ENCODE measurements at regions not wholly inside any gene's neighbourhood (a gene's known extent, or its start where the extent isn't known, plus 50 kb on each side); places are given as distances from the start of the nearest gene placed in this dataset.

DNA sequence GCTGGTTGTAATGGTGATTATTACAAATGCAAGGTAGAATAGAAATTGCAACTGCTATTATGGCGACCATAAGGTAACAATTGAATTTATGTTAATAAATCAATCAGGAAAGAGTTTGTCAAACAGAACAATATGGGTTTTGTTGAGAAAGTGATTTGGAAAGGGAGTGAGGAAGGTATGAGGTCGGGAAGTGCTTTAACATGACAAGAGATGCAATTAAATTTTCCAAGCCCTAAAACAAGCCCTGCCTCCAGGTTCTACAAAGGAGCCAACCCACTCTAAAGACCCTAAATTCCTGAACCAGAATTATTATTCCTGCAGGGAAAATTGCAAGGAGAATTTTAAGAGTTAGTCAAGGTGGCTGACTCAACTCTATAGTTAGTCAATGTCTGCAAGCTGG is 363.7 kb downstream of the BMPER start:
- Mint-ChIP-seq H3K4me3 (no peak overlapping the region), H3K36me3 (no peaks in the 10 kb centered on the region)
- TF ChIP-seq, protein P1, sequence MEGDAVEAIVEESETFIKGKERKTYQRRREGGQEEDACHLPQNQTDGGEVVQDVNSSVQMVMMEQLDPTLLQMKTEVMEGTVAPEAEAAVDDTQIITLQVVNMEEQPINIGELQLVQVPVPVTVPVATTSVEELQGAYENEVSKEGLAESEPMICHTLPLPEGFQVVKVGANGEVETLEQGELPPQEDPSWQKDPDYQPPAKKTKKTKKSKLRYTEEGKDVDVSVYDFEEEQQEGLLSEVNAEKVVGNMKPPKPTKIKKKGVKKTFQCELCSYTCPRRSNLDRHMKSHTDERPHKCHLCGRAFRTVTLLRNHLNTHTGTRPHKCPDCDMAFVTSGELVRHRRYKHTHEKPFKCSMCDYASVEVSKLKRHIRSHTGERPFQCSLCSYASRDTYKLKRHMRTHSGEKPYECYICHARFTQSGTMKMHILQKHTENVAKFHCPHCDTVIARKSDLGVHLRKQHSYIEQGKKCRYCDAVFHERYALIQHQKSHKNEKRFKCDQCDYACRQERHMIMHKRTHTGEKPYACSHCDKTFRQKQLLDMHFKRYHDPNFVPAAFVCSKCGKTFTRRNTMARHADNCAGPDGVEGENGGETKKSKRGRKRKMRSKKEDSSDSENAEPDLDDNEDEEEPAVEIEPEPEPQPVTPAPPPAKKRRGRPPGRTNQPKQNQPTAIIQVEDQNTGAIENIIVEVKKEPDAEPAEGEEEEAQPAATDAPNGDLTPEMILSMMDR (IDR thresholded peaks at IDR 0.05; ENCODE audit: unreplicated experiment): no peak

DNA sequence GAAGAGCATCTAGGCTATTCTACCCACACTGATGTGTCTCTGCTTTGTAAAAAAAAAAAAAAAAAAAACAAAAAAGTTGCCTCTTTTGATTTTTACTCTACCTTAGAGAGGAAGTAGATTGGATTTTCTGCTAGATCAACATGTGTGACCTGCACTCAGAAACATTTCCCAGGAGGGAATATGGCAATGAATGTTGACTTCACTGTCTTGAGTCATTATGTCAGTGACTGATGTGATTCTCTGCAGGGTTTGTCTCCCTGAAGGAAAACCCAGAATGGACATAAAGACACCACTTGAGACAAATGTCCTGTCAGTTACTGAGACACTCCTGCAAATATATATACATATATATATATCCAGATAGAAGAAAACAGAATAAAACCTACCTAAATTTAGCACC is 370.3 kb downstream of the BMPER start:
- Mint-ChIP-seq H3K27me3 (ENCODE audit: low read depth) (no peaks in the 10 kb centered on the region), H3K27ac (no peak overlapping the region), H3K36me3 (no peaks in the 10 kb centered on the region), H3K4me1 (no peaks in the 10 kb centered on the region), H3K9me3 (no peaks in the 10 kb centered on the region), H3K4me3 (no peak overlapping the region)
- TF ChIP-seq, protein P1 (IDR thresholded peaks at IDR 0.05; ENCODE audit: unreplicated experiment): no peak
- no peak for DNase-seq (ENCODE audit: low spot score in 2 of 2, unreplicated experiment in 2 of 2)

More for the DNA sequence above, 363.7 kb downstream of the BMPER start:
- DNase-seq (ENCODE audit: low spot score in 2 of 2, unreplicated experiment in 2 of 2): no peak
- Mint-ChIP-seq H3K27ac (no peak overlapping the region), H3K9me3 (no peaks in the 10 kb centered on the region), H3K4me1 (no peaks in the 10 kb centered on the region), H3K27me3 (ENCODE audit: low read depth) (no peaks in the 10 kb centered on the region)

DNA sequence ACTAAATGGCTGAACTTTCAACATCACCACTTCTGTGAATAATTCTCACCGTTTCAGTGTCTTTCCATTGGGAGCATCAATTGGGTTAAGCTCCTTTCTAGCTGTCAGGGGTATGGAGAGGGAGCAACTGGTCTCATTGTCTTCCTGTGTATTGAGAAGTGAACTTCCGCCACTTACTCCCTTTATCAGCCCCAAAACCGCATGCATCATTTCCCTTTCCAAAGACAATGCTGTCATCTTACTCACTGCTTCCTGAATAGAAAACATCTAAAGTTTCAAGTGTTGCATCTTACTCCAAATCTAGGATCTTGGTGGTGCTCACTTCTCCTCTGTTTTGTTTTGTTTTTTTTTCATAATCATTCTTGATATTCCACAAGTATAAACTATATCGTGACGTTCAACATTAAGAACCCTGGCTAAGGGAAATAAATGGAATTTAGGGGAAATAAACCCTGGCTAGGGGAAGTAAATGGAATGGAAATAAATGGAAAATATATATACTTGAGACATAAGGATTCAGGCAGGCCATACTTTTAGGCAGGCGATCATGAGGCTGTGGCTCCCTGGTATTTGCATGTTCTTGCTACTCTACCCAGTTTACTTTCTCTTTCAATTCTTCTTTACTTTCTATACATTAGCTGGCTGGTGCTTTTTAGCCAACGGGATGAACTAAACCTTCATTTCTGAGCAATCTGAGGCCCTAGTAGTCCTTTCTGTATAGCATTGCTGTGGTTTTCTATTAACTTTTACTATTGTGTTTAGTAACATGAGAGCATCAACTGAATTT is 371.9 kb downstream of the BMPER start:
- Mint-ChIP-seq H3K4me1 (no peaks in the 10 kb centered on the region), H3K36me3 (peaks cover 2% of the 10 kb centered on the region), H3K9me3 (peaks cover 7% of the 10 kb centered on the region), H3K27ac (no peak overlapping the region), H3K4me3 (no peak overlapping the region), H3K27me3 (ENCODE audit: low read depth) (no peaks in the 10 kb centered on the region)
- no peak for DNase-seq (ENCODE audit: low spot score in 2 of 2, unreplicated experiment in 2 of 2)
- TF ChIP-seq, protein P1 (IDR thresholded peaks at IDR 0.05; ENCODE audit: unreplicated experiment): no peak

DNA sequence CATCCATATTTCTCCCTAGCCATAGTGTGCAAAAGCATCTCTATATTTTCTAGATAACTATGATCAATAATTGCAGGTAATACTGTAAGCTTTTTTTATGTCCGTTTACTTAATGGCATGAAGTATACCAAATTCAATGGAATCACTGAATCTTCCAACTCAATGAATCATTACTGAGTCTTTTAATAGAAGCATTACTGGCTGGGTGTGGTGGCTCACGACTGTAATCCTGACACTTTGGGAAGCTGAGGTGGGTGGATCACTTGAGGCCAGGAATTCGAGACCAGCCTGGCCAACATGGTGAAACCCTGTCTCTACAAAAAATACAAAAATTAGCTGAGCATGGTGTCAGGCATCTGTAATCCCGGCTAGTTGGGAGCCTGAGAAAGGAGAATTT is 372.5 kb downstream of the BMPER start:
- Mint-ChIP-seq H3K4me1 (no peaks in the 10 kb centered on the region), H3K9me3 (peaks cover 13% of the 10 kb centered on the region), H3K27ac (no peak overlapping the region), H3K36me3 (peaks cover 2% of the 10 kb centered on the region), H3K27me3 (ENCODE audit: low read depth) (no peaks in the 10 kb centered on the region), H3K4me3 (no peak overlapping the region)
- no peak for DNase-seq (ENCODE audit: low spot score in 2 of 2, unreplicated experiment in 2 of 2)
- TF ChIP-seq, protein P1 (IDR thresholded peaks at IDR 0.05; ENCODE audit: unreplicated experiment): no peak

DNA sequence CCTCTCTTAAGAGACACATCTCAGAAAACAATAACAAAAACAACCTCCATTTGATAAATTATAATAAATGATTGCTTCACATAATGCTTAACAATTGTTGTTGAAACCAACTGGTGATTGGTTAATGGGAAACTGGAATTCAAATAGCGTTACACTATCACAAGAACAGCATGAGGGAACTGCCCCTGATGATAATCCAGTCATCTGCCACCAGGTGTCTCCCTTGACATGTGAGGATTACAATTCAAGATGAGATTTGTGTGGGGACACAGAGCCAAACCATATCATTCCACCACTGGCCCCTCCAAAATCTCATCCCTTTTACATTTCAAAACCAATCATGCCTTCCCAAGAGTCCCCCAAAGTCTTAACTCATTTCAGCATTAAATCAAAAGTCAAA is 375.9 kb downstream of the BMPER start:
- no peak for DNase-seq (ENCODE audit: low spot score in 2 of 2, unreplicated experiment in 2 of 2)
- Mint-ChIP-seq H3K27me3 (ENCODE audit: low read depth) (no peaks in the 10 kb centered on the region), H3K4me3 (no peak overlapping the region), H3K4me1 (no peaks in the 10 kb centered on the region), H3K27ac (no peak overlapping the region), H3K9me3 (peaks cover 23% of the 10 kb centered on the region), H3K36me3 (peaks cover 2% of the 10 kb centered on the region)
- TF ChIP-seq, protein P1 (IDR thresholded peaks at IDR 0.05; ENCODE audit: unreplicated experiment): no peak

Measured in mesothelial cell of epicardium (in vitro differentiated cells).